ENCODE measurements at regions not wholly inside any gene's neighbourhood (a gene's known extent, or its start where the extent isn't known, plus 50 kb on each side); places are given as distances from the start of the nearest gene placed in this dataset.

- no peak for DNase-seq (ENCODE audit: low read depth)
- no peak for TF ChIP-seq CTCF (IDR thresholded peaks at IDR 0.05; ENCODE audit: low read depth, low read length, missing control alignments)
- H3K4me3 ChIP-seq (ENCODE audit: low read depth, low read length), result no peak overlapping the region
These were observed 215.4 kb upstream of the NAV3 start for GRCh38 chr12:77615332-77615731.

GRCh38 chr12:77613411-77613810 is 217.3 kb upstream of the NAV3 start:
- no peak for DNase-seq (ENCODE audit: low read depth)
- TF ChIP-seq CTCF (IDR thresholded peaks at IDR 0.05; ENCODE audit: low read depth, low read length, missing control alignments), result no peak
- no peak overlapping the region for H3K4me3 ChIP-seq (ENCODE audit: low read depth, low read length)

- H3K4me3 ChIP-seq (ENCODE audit: low read depth, low read length), result no peak overlapping the region
- DNase-seq (ENCODE audit: low read depth), result no peak
- TF ChIP-seq CTCF (IDR thresholded peaks at IDR 0.05; ENCODE audit: low read depth, low read length, missing control alignments), result no peak
These were observed 220.2 kb upstream of the NAV3 start for GRCh38 chr12:77610446-77610845.

- H3K4me3 ChIP-seq (ENCODE audit: low read depth, low read length), result no peak overlapping the region
- no peak for DNase-seq (ENCODE audit: low read depth)
- no peak for TF ChIP-seq CTCF (IDR thresholded peaks at IDR 0.05; ENCODE audit: low read depth, low read length, missing control alignments)
These were observed 221.7 kb upstream of the NAV3 start for GRCh38 chr12:77609016-77609415.

- DNase-seq (ENCODE audit: low read depth), result no peak
- no peak overlapping the region for H3K4me3 ChIP-seq (ENCODE audit: low read depth, low read length)
- no peak for TF ChIP-seq CTCF (IDR thresholded peaks at IDR 0.05; ENCODE audit: low read depth, low read length, missing control alignments)
These were observed 222.3 kb upstream of the NAV3 start for GRCh38 chr12:77608271-77608824.

GRCh38 chr12:77606348-77606747 is 224.3 kb upstream of the NAV3 start:
- no peak overlapping the region for H3K4me3 ChIP-seq (ENCODE audit: low read depth, low read length)
- no peak for DNase-seq (ENCODE audit: low read depth)
- no peak for TF ChIP-seq CTCF (IDR thresholded peaks at IDR 0.05; ENCODE audit: low read depth, low read length, missing control alignments)

GRCh38 chr12:77603946-77604345 is 226.7 kb upstream of the NAV3 start:
- TF ChIP-seq CTCF (IDR thresholded peaks at IDR 0.05; ENCODE audit: low read depth, low read length, missing control alignments), result no peak
- no peak overlapping the region for H3K4me3 ChIP-seq (ENCODE audit: low read depth, low read length)
- DNase-seq (ENCODE audit: low read depth), result no peak
